ENCODE measurements at regions not wholly inside any gene's neighbourhood (a gene's known extent, or its start where the extent isn't known, plus 50 kb on each side); places are given as distances from the start of the nearest gene placed in this dataset.

GRCh38 chr11:128254941-128255340, 332.4 kb downstream of the ETS1 start:
- Histone ChIP-seq H3K36me3 (no peaks in the 10 kb centered on the region), H3K9me3 (no peaks in the 10 kb centered on the region), H3K27me3 (no peaks in the 10 kb centered on the region), H3K27ac (no peak overlapping the region), H3K4me3 (no peak overlapping the region), H3K4me1 (no peaks in the 10 kb centered on the region)
- TF ChIP-seq EP300 (IDR thresholded peaks at IDR 0.05) (no peak), CTCF (IDR thresholded peaks at IDR 0.05) (no peak), POLR2AphosphoS5 (IDR thresholded peaks at IDR 0.05) (no peak), POLR2A (IDR thresholded peaks at IDR 0.05) (no peak)
- DNase-seq (ENCODE audit: low spot score in 2 of 2), result no peak

GRCh38 chr11:128251140-128251539, 336.2 kb downstream of the ETS1 start:
- no peaks in the 10 kb centered on the region for H3K36me3 ChIP-seq
- 73% methylated on average over 2 of the region's 2 CpGs for WGBS
- no peaks in the 10 kb centered on the region for H3K9me3 ChIP-seq
- no peaks in the 10 kb centered on the region for H3K27me3 ChIP-seq
- no peak overlapping the region for H3K27ac ChIP-seq
- TF ChIP-seq CTCF (IDR thresholded peaks at IDR 0.05), result no peak
- no peak for TF ChIP-seq POLR2A (IDR thresholded peaks at IDR 0.05)
- TF ChIP-seq POLR2AphosphoS5 (IDR thresholded peaks at IDR 0.05), result no peak
- DNase-seq (ENCODE audit: low spot score in 2 of 2), result no peak
- no peak overlapping the region for H3K4me3 ChIP-seq
- no peaks in the 10 kb centered on the region for H3K4me1 ChIP-seq

- H3K36me3 ChIP-seq, result no peaks in the 10 kb centered on the region
- H3K9me3 ChIP-seq, result no peaks in the 10 kb centered on the region
- H3K4me1 ChIP-seq, result no peaks in the 10 kb centered on the region
- no peak for DNase-seq (ENCODE audit: low spot score in 2 of 2)
- 83% methylated on average over 2 of the region's 2 CpGs for WGBS
- no peaks in the 10 kb centered on the region for H3K27me3 ChIP-seq
- no peak overlapping the region for H3K4me3 ChIP-seq
- TF ChIP-seq POLR2AphosphoS5 (IDR thresholded peaks at IDR 0.05), result no peak
- TF ChIP-seq CTCF (IDR thresholded peaks at IDR 0.05), result no peak
- TF ChIP-seq POLR2A (IDR thresholded peaks at IDR 0.05), result no peak
- no peak for TF ChIP-seq EP300 (IDR thresholded peaks at IDR 0.05)
- no peak overlapping the region for H3K27ac ChIP-seq
Measured at GRCh38 chr11:128250482-128250881, 336.9 kb downstream of the ETS1 start.

- TF ChIP-seq POLR2AphosphoS5 (IDR thresholded peaks at IDR 0.05), result peak in 1 of 3 donors; percentile 86
- no peak for TF ChIP-seq EP300 (IDR thresholded peaks at IDR 0.05)
- peak overlapping the region; percentile 72 for H3K27ac ChIP-seq
Measured at GRCh38 chr11:128246810-128247594, 340.4 kb downstream of the ETS1 start.

GRCh38 chr11:128246364-128246801, 341.0 kb downstream of the ETS1 start:
- Histone ChIP-seq H3K4me1 (no peaks in the 10 kb centered on the region), H3K9me3 (no peaks in the 10 kb centered on the region), H3K27me3 (no peaks in the 10 kb centered on the region), H3K36me3 (no peaks in the 10 kb centered on the region), H3K27ac (peak overlapping the region; percentile 72), H3K4me3 (no peak overlapping the region)
- no peak for TF ChIP-seq POLR2AphosphoS5 (IDR thresholded peaks at IDR 0.05)
- TF ChIP-seq EP300 (IDR thresholded peaks at IDR 0.05), result no peak
- no peak for TF ChIP-seq CTCF (IDR thresholded peaks at IDR 0.05)
- no peak for TF ChIP-seq POLR2A (IDR thresholded peaks at IDR 0.05)
- 56% methylated on average over 8 of the region's 8 CpGs for WGBS
- DNase-seq (ENCODE audit: low spot score in 2 of 2), result no peak

More at GRCh38 chr11:128246810-128247594, 340.4 kb downstream of the ETS1 start:
- Histone ChIP-seq H3K27me3 (no peaks in the 10 kb centered on the region), H3K9me3 (no peaks in the 10 kb centered on the region), H3K4me3 (no peak overlapping the region), H3K4me1 (no peaks in the 10 kb centered on the region), H3K36me3 (no peaks in the 10 kb centered on the region)
- 56% methylated on average over 6 of the region's 6 CpGs for WGBS
- DNase-seq (ENCODE audit: low spot score in 2 of 2), result peak in 1 of 2 donors; percentile 77

Data from suprapubic skin (tissue), 4 donors.